ENCODE measurements at regions not wholly inside any gene's neighbourhood (a gene's known extent, or its start where the extent isn't known, plus 50 kb on each side); places are given as distances from the start of the nearest gene placed in this dataset.
A peak's percentile ranks its signal among the peaks of the same experiment; 100 is the strongest.

GRCh38 chr6:134680021-134680420, 269.9 kb downstream of the ALDH8A1 start:
- TF ChIP-seq POLR2AphosphoS5 (IDR thresholded peaks at IDR 0.05; ENCODE audit: insufficient read depth, low read depth, low read length) (no peak), FOS (IDR thresholded peaks at IDR 0.05; ENCODE audit: borderline replicate concordance, insufficient read depth, low read length) (peak; percentile 10), MAX (IDR thresholded peaks at IDR 0.05; ENCODE audit: insufficient read depth, insufficient read length) (no peak)
- dilution Hi-C loops (cut with MboI; ENCODE audit: extremely low pct_ligation_motif_present, low sequenced_read_pairs) = no loop called here

DNA sequence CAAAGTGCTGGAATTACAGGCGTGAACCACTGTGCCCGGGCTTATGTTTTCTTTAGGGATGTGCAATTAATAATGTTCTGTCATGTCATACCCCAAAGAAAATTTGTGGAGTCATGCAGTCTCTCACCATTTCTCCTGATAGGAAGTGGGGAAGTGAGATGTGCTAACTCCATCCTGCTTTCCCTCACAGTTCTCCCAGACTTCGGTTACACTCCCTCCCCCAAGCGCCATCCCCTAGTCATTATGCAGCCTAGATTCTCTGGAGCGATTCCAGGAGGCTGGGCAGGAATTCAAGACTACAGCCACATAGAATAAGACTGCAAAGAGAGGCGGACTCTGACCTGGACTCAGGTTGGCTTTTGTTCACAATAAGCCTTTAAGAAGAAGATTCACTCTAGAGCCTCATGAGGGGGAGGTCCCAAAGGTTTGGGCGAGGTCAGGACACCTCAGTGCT, 271.4 kb downstream of the ALDH8A1 start:
- Histone ChIP-seq H3K27ac (ENCODE audit: insufficient read depth, low read depth, low read length) (no peak overlapping the region), H3K4me1 (ENCODE audit: control insufficient read depth, extremely low read depth, insufficient read depth, low read length) (peaks cover 3% of the 10 kb centered on the region), H3K9me1 (replicated peaks; ENCODE audit: control insufficient read depth, extremely low read depth, insufficient read depth, low read length) (no peaks in the 10 kb centered on the region), H3K4me3 (replicated peaks in 1 of 3; ENCODE audit: insufficient read depth in 1 of 3, low read depth in 1 of 3, low read length in 3 of 3) (no peak overlapping the region), H2AFZ (ENCODE audit: low read depth, low read length) (peak overlapping the region; percentile 6), H4K20me1 (replicated peaks; ENCODE audit: control insufficient read depth, extremely low read depth, insufficient read depth, low read length) (no peaks in the 10 kb centered on the region), H3K4me2 (ENCODE audit: insufficient read depth, low read length) (no peak overlapping the region), H3K9me3 (replicated peaks; ENCODE audit: control insufficient read depth, insufficient read depth, low read length) (no peaks in the 10 kb centered on the region), H3K9ac (replicated peaks; ENCODE audit: extremely low read depth, insufficient read depth, low read length) (no peak overlapping the region), H3K79me2 (ENCODE audit: control insufficient read depth, insufficient read depth, low read length) (no peaks in the 10 kb centered on the region), H3K36me3 (ENCODE audit: control insufficient read depth in 2 of 2, extremely low read depth in 1 of 2, insufficient read depth in 2 of 2, low read length in 2 of 2) (no peaks in the 10 kb centered on the region), H3K27me3 (ENCODE audit: control insufficient read depth in 2 of 2, insufficient read depth in 2 of 2, low read length in 2 of 2) (no peaks in the 10 kb centered on the region)
- ChIA-PET CTCF (interaction anchor here (0.7 to 1.0 kb wide), 2 partner anchors 24 to 38 kb away, joined by 3 to 4 read pairs; no protein-coding TSS in a partner anchor), POLR2A (no interaction called here)
- no TSS peak for BruUV-seq (replicated peaks)
- dilution Hi-C loops (cut with MboI; ENCODE audit: extremely low pct_ligation_motif_present, low sequenced_read_pairs) = no loop called here
- no peak for TF ChIP-seq POLR2AphosphoS5 (IDR thresholded peaks at IDR 0.05; ENCODE audit: insufficient read depth, low read depth, low read length)
- TF ChIP-seq JUN (IDR thresholded peaks at IDR 0.05; ENCODE audit: borderline replicate concordance, insufficient read depth, insufficient read length, low read depth) = no peak
- TF ChIP-seq GATA2 (IDR thresholded peaks at IDR 0.05; ENCODE audit: insufficient read depth, insufficient read length, low read depth, low read length) = no peak
- TF ChIP-seq POLR2A (IDR thresholded peaks at IDR 0.05; ENCODE audit: low read depth, low read length) = no peak
- TF ChIP-seq FOS (IDR thresholded peaks at IDR 0.05; ENCODE audit: borderline replicate concordance, insufficient read depth, low read length) = no peak
- TF ChIP-seq MYC (IDR thresholded peaks at IDR 0.05; ENCODE audit: low read depth, low read length) = no peak
- TF ChIP-seq EZH2 (IDR thresholded peaks at IDR 0.05; ENCODE audit: borderline replicate concordance, low read depth, low read length, severe bottlenecking) = no peak
- TF ChIP-seq CTCF (IDR thresholded peaks at IDR 0.05; ENCODE audit: extremely low read depth in 1 of 2, insufficient read depth in 1 of 2, low read depth in 1 of 2, low read length in 2 of 2) = no peak
- no peak for TF ChIP-seq MAX (IDR thresholded peaks at IDR 0.05; ENCODE audit: insufficient read depth, insufficient read length)
- intact Hi-C loops (cut with micrococcal nuclease) = no loop called here
- peak; percentile 59 for DNase-seq (ENCODE audit: low read depth, low spot score)
- peak; percentile 24 for FAIRE-seq

More at GRCh38 chr6:134680021-134680420, 269.9 kb downstream of the ALDH8A1 start:
- FAIRE-seq = no peak
- no peaks in the 10 kb centered on the region for H3K9me1 ChIP-seq (replicated peaks; ENCODE audit: control insufficient read depth, extremely low read depth, insufficient read depth, low read length)
- ChIA-PET POLR2A (no interaction called here), CTCF (no interaction called here)
- H3K9me3 ChIP-seq (replicated peaks; ENCODE audit: control insufficient read depth, insufficient read depth, low read length) = no peaks in the 10 kb centered on the region
- no peak for DNase-seq (ENCODE audit: low read depth, low spot score)
- H3K27ac ChIP-seq (ENCODE audit: insufficient read depth, low read depth, low read length) = no peak overlapping the region
- no peak overlapping the region for H3K4me2 ChIP-seq (ENCODE audit: insufficient read depth, low read length)
- H3K9ac ChIP-seq (replicated peaks; ENCODE audit: extremely low read depth, insufficient read depth, low read length) = no peak overlapping the region
- H2AFZ ChIP-seq (ENCODE audit: low read depth, low read length) = no peak overlapping the region
- no peaks in the 10 kb centered on the region for H3K79me2 ChIP-seq (ENCODE audit: control insufficient read depth, insufficient read depth, low read length)
- no peak overlapping the region for H3K4me3 ChIP-seq (replicated peaks in 1 of 3; ENCODE audit: insufficient read depth in 1 of 3, low read depth in 1 of 3, low read length in 3 of 3)
- H3K36me3 ChIP-seq (ENCODE audit: control insufficient read depth in 2 of 2, extremely low read depth in 1 of 2, insufficient read depth in 2 of 2, low read length in 2 of 2) = no peaks in the 10 kb centered on the region
- no peaks in the 10 kb centered on the region for H3K4me1 ChIP-seq (ENCODE audit: control insufficient read depth, extremely low read depth, insufficient read depth, low read length)
- no peaks in the 10 kb centered on the region for H4K20me1 ChIP-seq (replicated peaks; ENCODE audit: control insufficient read depth, extremely low read depth, insufficient read depth, low read length)
- no TSS peak for BruUV-seq (replicated peaks)
- intact Hi-C loops (cut with micrococcal nuclease) = no loop called here
- no peaks in the 10 kb centered on the region for H3K27me3 ChIP-seq (ENCODE audit: control insufficient read depth in 2 of 2, insufficient read depth in 2 of 2, low read length in 2 of 2)

All from endothelial cell of umbilical vein (primary cell).